K562 (cell line): ENCODE measurements at regions not wholly inside any gene's neighbourhood (a gene's known extent, or its start where the extent isn't known, plus 50 kb on each side); places are given as distances from the start of the nearest gene placed in this dataset.

Experiments used
- ARNT ChIP-seq, 2 experiments: fragments of 450-650 bp; IDR thresholded peaks; 2 replicates each; pipeline ENCODE4 v1.6.1; 2016; ENCODE audit warnings: mild to moderate bottlenecking in 1 of 2
- ELF4 ChIP-seq: fragments of 450-650 bp; formaldehyde crosslinking; IDR thresholded peaks from 2 replicates; pipeline ENCODE4 v1.4.0; 2022; ENCODE audit warnings: missing genetic modification characterization
- NFIC ChIP-seq: fragments of 450-650 bp; IDR thresholded peaks from 2 replicates; pipeline ENCODE4 v1.6.1; 2017; ENCODE audit warnings: mild to moderate bottlenecking, inconsistent platforms
- SMARCC2 ChIP-seq: fragments of 450-650 bp; IDR thresholded peaks from 2 replicates; pipeline ENCODE4 v1.6.1; 2017; ENCODE audit warnings: antibody characterized with exemption, moderate library complexity, mild to moderate bottlenecking, low read depth
- SREBF2 ChIP-seq: sonication (generic); formaldehyde crosslinking; IDR thresholded peaks from 2 replicates; pipeline ENCODE4 v1.4.0; 2020; ENCODE audit warnings: mild to moderate bottlenecking, missing genetic modification reagents
- STAG1 ChIP-seq: sonication (generic); formaldehyde crosslinking; IDR thresholded peaks from 2 replicates; pipeline ENCODE4 v1.5.0; 2020; ENCODE audit warnings: missing genetic modification reagents, borderline replicate concordance
- ZNF239 ChIP-seq: fragments of 250-450 bp; sonication (Bioruptor Pico); IDR thresholded peaks from 2 replicates; pipeline ENCODE4 v1.4.0; 2020; ENCODE audit warnings: mild to moderate bottlenecking
- ZNF764 ChIP-seq: fragments of 250-450 bp; sonication (Bioruptor Pico); IDR thresholded peaks from 2 replicates; pipeline ENCODE4 v1.4.0; 2020; ENCODE audit warnings: low read depth, mild to moderate bottlenecking, moderate library complexity
- TF ChIP-seq, protein P1 (sequence below): sonication (generic); formaldehyde crosslinking; IDR thresholded peaks from 2 replicates; pipeline ENCODE4 v1.8.1; 2023; ENCODE audit warnings: mild to moderate bottlenecking, missing genetic modification reagents
- TF ChIP-seq, protein P2 (sequence below), 3 experiments: IDR thresholded peaks in 2 of 3; conservative IDR thresholded peaks in 1 of 3; 2 replicates each; pipeline ENCODE4 v1.5.1; 2011 to 2012; ENCODE audit warnings: low read length in 3 of 3, mild to moderate bottlenecking in 3 of 3, control low read depth in 2 of 3, improper control_type of control experiment in 1 of 3, inconsistent platforms in 1 of 3, low read depth in 1 of 3, mixed read lengths in 1 of 3, moderate library complexity in 1 of 3; ENCODE audit not compliant: insufficient read depth in 2 of 3
- TF ChIP-seq, protein P3 (sequence below): fragments of 250-450 bp; sonication (Bioruptor Pico); IDR thresholded peaks from 2 replicates; pipeline ENCODE4 v1.9.0; 2021; ENCODE audit warnings: mild to moderate bottlenecking, inconsistent platforms
- TF ChIP-seq, protein P4 (sequence below), 2 experiments: fragments of 250-450 bp in 1 of 2; fragments of 450-650 bp in 1 of 2; sonication (Bioruptor Pico) in 1 of 2; IDR thresholded peaks; 2 replicates each; pipeline versions ENCODE4 v1.6.1 to v1.8.0; 2016 to 2021; ENCODE audit warnings: mild to moderate bottlenecking in 2 of 2, moderate library complexity in 2 of 2, missing compliant biosample characterization in 1 of 2, missing genetic modification characterization in 1 of 2

DNA sequence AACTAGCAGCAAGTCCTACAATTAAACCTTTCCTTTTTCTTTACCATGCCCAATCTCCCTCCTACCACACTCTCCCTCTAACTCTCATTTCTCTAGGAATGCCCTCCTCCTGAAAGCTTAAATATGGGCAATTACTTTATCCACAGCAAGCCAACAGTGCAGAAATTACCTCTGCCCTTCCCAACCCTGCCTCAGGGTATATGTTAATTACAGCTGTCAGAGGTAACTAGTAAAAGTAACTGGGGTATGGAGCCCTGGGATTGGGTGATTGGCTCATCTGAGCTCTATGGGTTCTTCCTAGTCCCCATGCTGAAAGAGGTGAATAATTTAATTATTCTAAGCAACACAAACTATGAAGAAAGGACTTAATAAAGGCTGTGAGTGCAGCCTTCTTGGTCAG, 478.9 kb upstream of the NMUR2 start:
- TF ChIP-seq ZNF764 (CRISPR knock-in tag) = no peak
- TF ChIP-seq ARNT (IDR thresholded peaks at IDR 0.05) = no peak
- TF ChIP-seq, protein P1, sequence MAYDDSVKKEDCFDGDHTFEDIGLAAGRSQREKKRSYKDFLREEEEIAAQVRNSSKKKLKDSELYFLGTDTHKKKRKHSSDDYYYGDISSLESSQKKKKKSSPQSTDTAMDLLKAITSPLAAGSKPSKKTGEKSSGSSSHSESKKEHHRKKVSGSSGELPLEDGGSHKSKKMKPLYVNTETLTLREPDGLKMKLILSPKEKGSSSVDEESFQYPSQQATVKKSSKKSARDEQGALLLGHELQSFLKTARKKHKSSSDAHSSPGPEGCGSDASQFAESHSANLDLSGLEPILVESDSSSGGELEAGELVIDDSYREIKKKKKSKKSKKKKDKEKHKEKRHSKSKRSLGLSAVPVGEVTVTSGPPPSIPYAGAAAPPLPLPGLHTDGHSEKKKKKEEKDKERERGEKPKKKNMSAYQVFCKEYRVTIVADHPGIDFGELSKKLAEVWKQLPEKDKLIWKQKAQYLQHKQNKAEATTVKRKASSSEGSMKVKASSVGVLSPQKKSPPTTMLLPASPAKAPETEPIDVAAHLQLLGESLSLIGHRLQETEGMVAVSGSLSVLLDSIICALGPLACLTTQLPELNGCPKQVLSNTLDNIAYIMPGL (CRISPR knock-in tag) = no peak
- TF ChIP-seq NFIC = no peak
- TF ChIP-seq, protein P2, sequence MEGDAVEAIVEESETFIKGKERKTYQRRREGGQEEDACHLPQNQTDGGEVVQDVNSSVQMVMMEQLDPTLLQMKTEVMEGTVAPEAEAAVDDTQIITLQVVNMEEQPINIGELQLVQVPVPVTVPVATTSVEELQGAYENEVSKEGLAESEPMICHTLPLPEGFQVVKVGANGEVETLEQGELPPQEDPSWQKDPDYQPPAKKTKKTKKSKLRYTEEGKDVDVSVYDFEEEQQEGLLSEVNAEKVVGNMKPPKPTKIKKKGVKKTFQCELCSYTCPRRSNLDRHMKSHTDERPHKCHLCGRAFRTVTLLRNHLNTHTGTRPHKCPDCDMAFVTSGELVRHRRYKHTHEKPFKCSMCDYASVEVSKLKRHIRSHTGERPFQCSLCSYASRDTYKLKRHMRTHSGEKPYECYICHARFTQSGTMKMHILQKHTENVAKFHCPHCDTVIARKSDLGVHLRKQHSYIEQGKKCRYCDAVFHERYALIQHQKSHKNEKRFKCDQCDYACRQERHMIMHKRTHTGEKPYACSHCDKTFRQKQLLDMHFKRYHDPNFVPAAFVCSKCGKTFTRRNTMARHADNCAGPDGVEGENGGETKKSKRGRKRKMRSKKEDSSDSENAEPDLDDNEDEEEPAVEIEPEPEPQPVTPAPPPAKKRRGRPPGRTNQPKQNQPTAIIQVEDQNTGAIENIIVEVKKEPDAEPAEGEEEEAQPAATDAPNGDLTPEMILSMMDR (IDR thresholded peaks at IDR 0.05 in 2 of 3, conservative IDR thresholded peaks at IDR 0.05 in 1 of 3; ENCODE audit: insufficient read depth in 2 of 3, low read depth in 1 of 3, low read length in 3 of 3) = no peak
- TF ChIP-seq, protein P3, sequence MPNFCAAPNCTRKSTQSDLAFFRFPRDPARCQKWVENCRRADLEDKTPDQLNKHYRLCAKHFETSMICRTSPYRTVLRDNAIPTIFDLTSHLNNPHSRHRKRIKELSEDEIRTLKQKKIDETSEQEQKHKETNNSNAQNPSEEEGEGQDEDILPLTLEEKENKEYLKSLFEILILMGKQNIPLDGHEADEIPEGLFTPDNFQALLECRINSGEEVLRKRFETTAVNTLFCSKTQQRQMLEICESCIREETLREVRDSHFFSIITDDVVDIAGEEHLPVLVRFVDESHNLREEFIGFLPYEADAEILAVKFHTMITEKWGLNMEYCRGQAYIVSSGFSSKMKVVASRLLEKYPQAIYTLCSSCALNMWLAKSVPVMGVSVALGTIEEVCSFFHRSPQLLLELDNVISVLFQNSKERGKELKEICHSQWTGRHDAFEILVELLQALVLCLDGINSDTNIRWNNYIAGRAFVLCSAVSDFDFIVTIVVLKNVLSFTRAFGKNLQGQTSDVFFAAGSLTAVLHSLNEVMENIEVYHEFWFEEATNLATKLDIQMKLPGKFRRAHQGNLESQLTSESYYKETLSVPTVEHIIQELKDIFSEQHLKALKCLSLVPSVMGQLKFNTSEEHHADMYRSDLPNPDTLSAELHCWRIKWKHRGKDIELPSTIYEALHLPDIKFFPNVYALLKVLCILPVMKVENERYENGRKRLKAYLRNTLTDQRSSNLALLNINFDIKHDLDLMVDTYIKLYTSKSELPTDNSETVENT = no peak
- TF ChIP-seq STAG1 = no peak
- TF ChIP-seq, protein P4, sequence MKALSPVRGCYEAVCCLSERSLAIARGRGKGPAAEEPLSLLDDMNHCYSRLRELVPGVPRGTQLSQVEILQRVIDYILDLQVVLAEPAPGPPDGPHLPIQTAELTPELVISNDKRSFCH (CRISPR knock-in tag; IDR thresholded peaks at IDR 0.05) = no peak
- TF ChIP-seq, protein P4 (tag; IDR thresholded peaks at IDR 0.05) = no peak
- TF ChIP-seq SMARCC2 = no peak
- TF ChIP-seq SREBF2 = no peak
- TF ChIP-seq ZNF239 (CRISPR knock-in tag) = no peak
- no peak for TF ChIP-seq ELF4 (CRISPR knock-in tag)
